AG09319 (cell line): ENCODE measurements at regions not wholly inside any gene's neighbourhood (a gene's known extent, or its start where the extent isn't known, plus 50 kb on each side); places are given as distances from the start of the nearest gene placed in this dataset.

Source experiments
- DNase-seq: peaks from one replicate; pipeline ENCODE4 v3.0.0-alpha.2; 2010; ENCODE audit warnings: low read depth; ENCODE audit errors: extremely low read depth
- TF ChIP-seq, protein P1 (sequence below): IDR thresholded peaks from 2 replicates; pipeline ENCODE4 v1.5.1; 2011; ENCODE audit warnings: low read depth, mild to moderate bottlenecking, inconsistent platforms, low read length, moderate library complexity

DNA sequence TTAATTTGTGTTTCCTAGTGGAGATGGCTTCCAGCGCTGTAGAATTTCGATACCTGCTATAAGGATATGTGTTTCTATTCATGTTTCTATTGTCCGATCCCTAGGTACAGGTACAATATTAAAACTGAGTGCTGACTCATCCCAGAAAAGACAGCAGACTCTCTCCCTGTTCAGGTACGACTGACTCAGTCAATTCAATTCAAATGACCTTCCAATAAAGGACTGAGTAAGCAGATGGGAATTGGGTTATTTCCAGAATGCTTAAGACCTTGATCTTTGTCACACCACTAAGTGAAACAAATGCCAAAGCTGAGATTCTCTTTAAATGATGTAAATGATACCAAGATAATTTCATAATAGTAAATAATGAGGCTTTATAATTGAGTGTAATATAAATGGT is 1596.9 kb downstream of the RPA4 start:
- TF ChIP-seq, protein P1, sequence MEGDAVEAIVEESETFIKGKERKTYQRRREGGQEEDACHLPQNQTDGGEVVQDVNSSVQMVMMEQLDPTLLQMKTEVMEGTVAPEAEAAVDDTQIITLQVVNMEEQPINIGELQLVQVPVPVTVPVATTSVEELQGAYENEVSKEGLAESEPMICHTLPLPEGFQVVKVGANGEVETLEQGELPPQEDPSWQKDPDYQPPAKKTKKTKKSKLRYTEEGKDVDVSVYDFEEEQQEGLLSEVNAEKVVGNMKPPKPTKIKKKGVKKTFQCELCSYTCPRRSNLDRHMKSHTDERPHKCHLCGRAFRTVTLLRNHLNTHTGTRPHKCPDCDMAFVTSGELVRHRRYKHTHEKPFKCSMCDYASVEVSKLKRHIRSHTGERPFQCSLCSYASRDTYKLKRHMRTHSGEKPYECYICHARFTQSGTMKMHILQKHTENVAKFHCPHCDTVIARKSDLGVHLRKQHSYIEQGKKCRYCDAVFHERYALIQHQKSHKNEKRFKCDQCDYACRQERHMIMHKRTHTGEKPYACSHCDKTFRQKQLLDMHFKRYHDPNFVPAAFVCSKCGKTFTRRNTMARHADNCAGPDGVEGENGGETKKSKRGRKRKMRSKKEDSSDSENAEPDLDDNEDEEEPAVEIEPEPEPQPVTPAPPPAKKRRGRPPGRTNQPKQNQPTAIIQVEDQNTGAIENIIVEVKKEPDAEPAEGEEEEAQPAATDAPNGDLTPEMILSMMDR, result no peak
- no peak for DNase-seq

DNA sequence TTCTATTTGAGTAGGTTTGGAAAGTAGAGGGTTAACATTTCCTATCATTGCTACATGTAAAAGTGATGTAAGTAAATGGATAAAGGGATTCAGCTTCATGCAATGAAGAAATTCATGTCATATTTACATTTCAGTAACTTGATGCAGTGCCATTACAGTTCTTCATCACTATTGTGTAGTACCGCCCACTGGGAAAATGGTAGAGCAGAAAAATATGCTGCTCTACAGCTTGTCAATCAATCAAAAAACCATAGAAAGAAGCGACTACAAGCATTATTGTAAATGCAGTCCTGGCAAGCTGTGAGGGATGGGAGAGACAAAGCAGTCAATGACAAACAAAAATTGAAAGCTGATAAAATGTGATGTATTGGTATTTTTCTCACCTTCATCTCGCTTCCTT is 1597.9 kb downstream of the RPA4 start:
- TF ChIP-seq, protein P1, result no peak
- no peak for DNase-seq

DNA sequence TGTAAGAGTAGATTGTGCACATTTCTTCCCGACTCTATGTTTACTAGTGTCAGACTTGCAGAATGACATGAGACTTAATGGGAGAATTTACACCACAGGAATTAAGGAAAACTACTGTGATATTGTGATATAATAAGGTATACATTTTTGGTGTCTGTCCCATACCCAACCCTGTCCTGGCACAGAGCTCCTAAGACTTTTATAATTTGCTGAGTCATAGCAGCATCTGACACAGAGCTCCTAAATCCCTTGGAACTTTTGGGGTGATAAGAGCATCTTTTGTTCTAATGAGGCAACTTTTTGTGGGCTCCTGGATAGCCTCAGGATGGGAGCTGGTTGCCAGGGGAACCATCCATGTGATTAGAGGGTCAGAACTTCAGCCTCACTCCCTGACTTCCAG is 1607.0 kb downstream of the RPA4 start:
- TF ChIP-seq, protein P1, result no peak
- no peak for DNase-seq

DNA sequence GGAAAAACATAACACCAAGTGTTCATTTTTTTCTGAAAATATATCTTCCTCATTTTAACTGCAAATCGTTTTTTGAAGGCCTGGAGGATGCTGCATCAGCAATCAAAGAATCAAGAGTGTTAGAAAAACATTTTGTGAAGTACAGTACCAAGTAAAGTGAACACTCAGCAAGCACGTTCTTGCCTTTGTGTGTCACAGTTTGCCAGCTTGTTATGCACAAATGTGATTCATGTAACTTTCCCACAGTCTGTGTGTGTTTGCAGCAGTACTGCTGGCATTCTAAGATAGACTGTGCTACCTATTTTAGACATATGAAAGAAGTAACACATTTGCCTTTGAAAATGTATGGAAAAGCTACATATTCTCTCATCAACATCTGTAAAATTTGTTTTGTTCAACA is 1617.7 kb downstream of the RPA4 start:
- no peak for DNase-seq
- TF ChIP-seq, protein P1, result no peak

DNA sequence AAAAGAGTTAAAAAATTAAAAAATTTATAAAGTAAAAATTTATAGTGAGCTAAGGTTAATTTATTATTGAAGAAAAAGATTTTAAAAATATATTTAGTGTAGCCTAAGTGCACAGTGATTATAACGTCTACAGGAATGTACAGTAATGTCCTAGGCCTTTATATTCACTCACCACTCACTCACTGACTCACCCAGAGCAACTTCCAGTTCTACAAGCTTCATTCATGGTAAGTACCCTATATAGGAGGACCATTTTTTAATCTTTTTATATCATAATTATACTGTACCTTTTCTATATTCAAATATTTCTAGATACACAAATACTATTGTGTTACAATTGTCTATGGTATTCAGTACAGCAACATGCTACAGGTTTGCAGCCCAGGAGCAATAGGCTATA is 1623.2 kb downstream of the RPA4 start:
- TF ChIP-seq, protein P1, result no peak
- DNase-seq, result no peak

DNA sequence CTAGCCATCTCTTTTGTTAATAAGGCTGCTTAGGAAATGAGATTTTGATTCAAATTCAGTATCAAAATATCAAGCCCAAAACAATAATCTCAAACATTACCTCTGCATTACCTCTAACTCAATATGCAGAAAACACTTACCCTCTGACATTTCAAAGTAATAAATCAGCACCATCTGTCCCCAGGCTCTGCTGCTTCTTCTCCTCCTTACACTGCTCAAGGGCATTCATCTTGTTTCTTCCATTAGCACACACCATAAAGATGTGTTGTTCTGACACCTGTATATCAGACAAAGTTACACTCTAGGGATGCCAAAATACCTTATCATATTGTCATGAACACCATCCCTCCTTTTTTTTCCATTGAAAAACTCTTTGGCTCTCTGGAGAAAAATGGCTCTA is 1630.3 kb downstream of the RPA4 start:
- no peak for DNase-seq
- TF ChIP-seq, protein P1, result no peak

DNA sequence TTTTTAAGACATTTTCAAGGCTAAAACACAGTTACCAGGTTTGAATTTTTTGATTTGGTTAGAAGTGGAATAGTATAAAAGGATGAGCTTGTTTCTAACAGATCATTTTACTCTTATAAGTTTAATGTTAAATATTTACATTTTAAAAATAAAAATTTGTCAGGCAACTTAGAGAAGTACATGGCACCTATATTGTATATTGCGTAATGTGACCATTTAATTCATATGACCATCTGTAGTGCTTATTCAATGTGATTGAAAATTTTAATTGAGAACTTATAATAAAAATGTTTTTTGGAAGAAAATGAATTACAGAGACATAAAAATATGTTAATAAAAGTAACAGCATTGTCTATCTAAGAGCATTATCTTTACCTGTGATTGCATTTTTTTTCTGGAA is 1632.4 kb downstream of the RPA4 start:
- TF ChIP-seq, protein P1, result no peak

DNA sequence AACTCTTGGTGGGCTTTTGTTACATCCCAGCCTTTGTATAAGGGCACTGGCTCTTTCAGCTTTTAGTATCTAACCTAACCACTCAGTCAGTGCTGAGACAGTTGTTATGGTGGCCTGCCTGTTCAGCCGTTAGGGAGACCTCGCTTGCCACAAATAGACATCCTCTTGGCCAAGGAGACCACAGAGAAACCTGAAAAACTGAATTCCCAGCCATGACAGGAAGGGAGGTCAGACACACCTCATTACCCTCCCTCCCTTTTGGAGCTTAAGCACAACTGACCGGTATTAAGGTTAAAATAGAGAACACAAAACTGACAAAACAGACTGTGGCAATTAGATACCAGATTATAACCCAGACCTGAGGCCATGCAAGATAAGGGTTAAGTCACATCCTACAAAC is 1639.3 kb downstream of the RPA4 start:
- TF ChIP-seq, protein P1, result no peak
- no peak for DNase-seq

More for the DNA sequence above, 1632.4 kb downstream of the RPA4 start:
- DNase-seq, result no peak
